ENCODE measurements at regions not wholly inside any gene's neighbourhood (a gene's known extent, or its start where the extent isn't known, plus 50 kb on each side); places are given as distances from the start of the nearest gene placed in this dataset.
"Not testable (repeated sequence)": the region's sequence is repeated elsewhere in the genome, so short reads cannot be mapped to it uniquely, and the experiment has no call there.

DNA sequence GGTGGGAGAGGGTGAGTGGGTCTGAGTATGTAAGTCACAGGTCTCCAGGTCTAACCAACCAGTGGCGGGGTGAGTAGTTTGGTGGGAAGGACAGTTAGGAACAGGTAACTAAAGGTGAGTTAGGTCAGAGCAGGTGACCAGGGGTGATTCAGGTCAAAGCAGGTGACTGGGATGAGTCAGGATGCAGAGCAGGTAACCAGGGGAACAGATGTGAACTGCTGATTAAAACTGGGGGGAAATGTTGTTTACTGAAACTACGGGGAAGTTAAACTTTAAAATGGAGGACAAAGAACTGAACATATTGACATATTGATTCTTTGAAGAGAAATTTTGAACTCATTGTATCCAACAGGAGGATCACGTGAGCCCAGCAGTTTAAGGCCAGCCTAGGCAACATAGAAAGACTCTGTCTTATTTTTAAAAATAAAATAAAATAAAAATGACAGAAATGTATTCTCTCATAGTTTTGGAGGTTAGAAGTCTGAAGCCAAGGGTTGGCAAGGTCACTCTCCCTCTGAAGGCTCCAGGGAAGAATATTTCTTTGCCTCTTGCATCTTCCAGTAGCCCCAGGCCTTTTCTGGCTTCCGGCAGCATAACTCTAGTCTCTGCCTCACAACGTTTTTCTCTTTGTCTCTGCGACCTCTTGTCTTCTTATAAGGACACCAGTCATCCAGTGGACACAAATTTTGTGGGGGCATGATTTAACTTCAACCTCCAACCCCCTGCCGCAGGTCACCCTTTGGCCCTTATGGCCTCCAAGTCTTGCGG is 64.3 kb upstream of the TINAGL1 start:
- no peak for DNase-seq

DNA sequence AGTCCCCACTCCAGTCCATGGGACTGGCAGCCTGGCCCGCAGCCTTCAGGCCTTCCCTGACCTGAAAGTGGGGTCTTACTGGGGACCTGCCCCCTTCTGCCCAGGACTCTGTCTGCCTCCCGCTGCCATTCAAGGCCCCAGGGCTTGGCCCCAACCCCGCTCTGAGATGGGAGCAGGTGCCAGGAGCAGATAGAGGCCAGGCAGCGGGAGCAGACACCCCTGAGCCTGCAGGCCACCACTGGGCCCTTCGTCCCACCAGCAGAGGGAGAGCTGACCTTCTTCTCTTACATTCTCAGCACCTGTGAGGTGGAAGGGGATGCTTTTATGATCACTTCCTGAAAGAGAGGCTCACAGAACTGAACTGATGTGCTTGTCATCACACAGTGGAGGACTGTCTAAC is 62.2 kb upstream of the TINAGL1 start:
- DNase-seq: no peak

GRCh38 chr1:31515056-31515775 is 61.1 kb upstream of the TINAGL1 start:
- no peak for DNase-seq

DNA sequence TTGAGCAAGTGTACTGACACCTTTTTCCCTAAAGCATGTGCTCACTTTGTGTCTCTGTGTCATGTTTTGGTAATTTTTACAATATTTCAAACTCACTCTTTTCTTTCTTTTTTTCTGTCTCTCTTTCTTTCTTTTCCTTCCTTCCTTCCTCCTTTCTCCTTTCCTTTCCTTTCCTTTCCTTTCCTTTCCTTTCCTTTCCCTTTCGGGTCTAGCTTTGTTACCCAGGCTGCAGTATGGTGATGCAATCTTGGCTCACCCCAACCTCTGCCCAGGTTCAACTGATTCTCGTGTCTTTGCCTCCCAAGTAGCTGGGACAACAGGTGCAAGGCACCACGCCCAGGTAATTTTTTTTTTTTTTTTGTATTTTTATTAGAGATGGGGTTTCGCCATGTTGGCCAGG is 60.4 kb upstream of the TINAGL1 start:
- no peak for DNase-seq

GRCh38 chr1:31517301-31517700 is 59.0 kb upstream of the TINAGL1 start:
- DNase-seq: no peak

DNA sequence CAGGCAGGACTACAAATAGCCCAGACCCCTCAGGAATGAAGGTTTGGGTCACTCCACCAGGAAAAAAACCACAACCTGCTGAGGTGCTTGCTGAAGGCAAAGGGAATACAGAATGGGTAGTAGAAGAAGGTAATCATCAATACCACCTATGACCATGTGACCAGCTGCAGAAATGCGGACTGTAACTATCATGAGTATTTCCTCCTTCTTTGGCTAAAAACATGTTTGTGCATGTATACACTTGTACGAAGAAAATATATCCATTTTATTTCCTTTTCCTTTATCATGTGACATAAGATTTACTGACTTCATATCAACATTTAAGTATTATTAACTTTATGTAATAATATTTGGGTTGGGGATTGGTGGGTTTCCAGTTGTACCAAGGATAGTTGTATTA is 58.3 kb upstream of the TINAGL1 start:
- DNase-seq: not testable (repeated sequence)

DNA sequence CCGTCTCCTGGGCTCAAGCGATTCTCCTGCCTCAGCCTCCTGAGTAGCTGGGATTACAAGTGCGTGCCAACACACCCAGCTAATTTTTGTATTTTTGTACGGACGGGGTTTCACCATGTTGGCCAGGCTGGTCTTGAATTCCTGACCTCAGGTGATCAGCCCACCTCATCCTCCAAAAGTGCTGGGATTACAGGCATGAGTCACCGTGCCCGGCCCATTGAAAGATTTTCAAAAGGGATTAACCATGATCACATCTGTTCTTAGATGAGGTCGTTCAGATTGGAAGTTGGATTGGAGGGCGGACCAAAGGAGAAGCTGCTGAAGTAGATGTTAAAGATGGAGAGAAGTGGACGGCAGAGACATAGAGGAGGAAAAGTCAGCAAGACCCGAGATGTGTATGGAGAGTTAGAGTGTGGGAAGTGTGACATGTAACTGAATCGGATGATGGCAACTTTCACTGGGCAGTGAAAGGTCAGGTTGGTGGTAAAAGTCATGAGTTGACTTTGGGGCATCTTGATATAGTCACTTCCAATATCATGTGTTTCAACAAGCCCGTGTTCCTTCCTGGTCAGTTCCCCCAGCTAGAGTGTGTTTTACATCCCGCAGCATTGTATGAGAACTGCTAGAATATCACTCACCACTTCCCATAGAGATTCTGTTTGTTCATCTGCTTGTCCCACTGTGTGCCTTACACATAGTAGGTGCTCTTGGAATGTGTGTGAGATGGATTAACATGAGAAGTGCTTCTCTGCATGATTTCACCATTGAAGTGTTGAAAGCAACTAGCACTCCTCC is 54.4 kb upstream of the TINAGL1 start:
- DNase-seq: no peak

- no peak for DNase-seq
These were observed 53.8 kb upstream of the TINAGL1 start for GRCh38 chr1:31522556-31522845.

DNA sequence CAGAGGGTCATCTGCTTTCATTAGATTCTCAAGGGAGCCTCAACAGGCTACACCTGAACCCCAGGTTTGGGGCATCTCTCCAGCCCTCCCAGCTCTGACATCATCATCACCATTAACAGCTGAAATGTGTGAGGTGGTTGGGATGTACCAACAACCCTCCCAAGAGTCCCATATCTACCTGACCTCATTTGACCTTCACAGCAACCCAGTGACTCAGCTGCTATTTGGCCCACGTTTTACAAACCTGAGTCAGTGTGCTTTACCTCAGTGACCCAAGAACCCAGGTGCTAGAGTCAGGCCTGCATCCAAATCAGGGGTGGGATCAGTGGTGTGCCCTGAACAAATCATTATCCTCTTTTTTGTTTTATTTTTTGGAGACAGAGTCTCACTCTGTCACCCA is 53.3 kb upstream of the TINAGL1 start:
- no peak for DNase-seq

DNA sequence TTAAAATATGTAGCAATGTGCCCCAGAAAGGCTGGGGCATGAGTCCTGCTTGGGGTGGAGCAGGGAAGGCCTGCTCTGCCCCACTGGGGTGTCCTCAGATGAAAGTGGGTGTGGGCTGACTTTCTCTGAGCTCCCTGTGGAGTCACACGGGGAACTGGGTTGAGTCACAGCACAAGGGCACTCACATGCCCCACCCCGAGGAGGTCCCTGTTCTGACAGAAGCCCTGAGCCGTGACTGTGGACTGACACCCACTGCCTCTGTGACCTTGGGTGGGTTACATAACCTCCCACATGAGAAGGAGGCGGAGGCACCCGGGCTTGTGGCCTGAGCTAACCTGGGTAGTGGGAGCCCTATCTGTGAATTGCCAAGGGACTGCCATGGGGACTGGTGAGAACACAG is 52.5 kb upstream of the TINAGL1 start:
- peak; percentile 0 for DNase-seq

- no peak for DNase-seq
These were observed 52.0 kb upstream of the TINAGL1 start for GRCh38 chr1:31524186-31524901.

All from CD4-positive, alpha-beta T cell treated with Interleukin-21 for 1 hour (primary cell).